HepG2 (cell line): ENCODE measurements at regions not wholly inside any gene's neighbourhood (a gene's known extent, or its start where the extent isn't known, plus 50 kb on each side); places are given as distances from the start of the nearest gene placed in this dataset.

Source experiments
- ARNT2 ChIP-seq: sonication (generic); formaldehyde crosslinking; IDR thresholded peaks from 2 replicates; pipeline ENCODE4 v1.8.0; 2022; ENCODE audit warnings: mild to moderate bottlenecking, low read depth, missing genetic modification reagents, moderate library complexity
- DRAP1 ChIP-seq: IDR thresholded peaks from 2 replicates; pipeline ENCODE4 v1.6.1; 2016; ENCODE audit warnings: missing genetic modification reagents, missing compliant biosample characterization
- EEA1 ChIP-seq: sonication (generic); formaldehyde crosslinking; IDR thresholded peaks from 2 replicates; pipeline ENCODE4 v1.5.1; 2020; ENCODE audit warnings: mild to moderate bottlenecking, missing genetic modification reagents, borderline replicate concordance
- FOXP1 ChIP-seq, 2 experiments: fragments of 450-650 bp in 1 of 2; IDR thresholded peaks; 2 replicates each; pipeline ENCODE4 v1.6.1; 2017 to 2018; ENCODE audit warnings: antibody characterized with exemption in 1 of 2
- HMGXB4 ChIP-seq, 2 experiments: sonication (generic) in 1 of 2; formaldehyde crosslinking in 1 of 2; IDR thresholded peaks; 2 replicates each; pipeline versions ENCODE4 v1.4.0 to v1.6.1; 2018 to 2020; ENCODE audit warnings: missing genetic modification reagents in 2 of 2, borderline replicate concordance in 1 of 2, low read depth in 1 of 2, mild to moderate bottlenecking in 1 of 2, missing biosample characterization in 1 of 2
- MXD4 ChIP-seq: IDR thresholded peaks from 2 replicates; pipeline ENCODE4 v1.6.1; 2016; ENCODE audit warnings: mild to moderate bottlenecking, missing biosample characterization, missing genetic modification reagents
- PHF21A ChIP-seq: sonication (generic); formaldehyde crosslinking; IDR thresholded peaks from 2 replicates; pipeline ENCODE4 v1.5.0; 2020; ENCODE audit warnings: mild to moderate bottlenecking, missing genetic modification reagents
- REL ChIP-seq: sonication (generic); formaldehyde crosslinking; conservative IDR thresholded peaks from 2 replicates; pipeline ENCODE4 v1.8.0; 2022; ENCODE audit warnings: mild to moderate bottlenecking, missing genetic modification reagents, moderate library complexity
- TCF7L2 ChIP-seq: IDR thresholded peaks from 2 replicates; pipeline ENCODE4 v1.6.1; 2011; ENCODE audit warnings: mild to moderate bottlenecking, low read depth, low read length, moderate library complexity
- ZMYM3 ChIP-seq: sonication (generic); formaldehyde crosslinking; IDR thresholded peaks from 2 replicates; pipeline ENCODE4 v1.5.1; 2020; ENCODE audit warnings: mild to moderate bottlenecking, missing genetic modification reagents
- ZNF20 ChIP-seq: sonication (generic); formaldehyde crosslinking; IDR thresholded peaks from 2 replicates; pipeline ENCODE4 v1.4.0; 2020; ENCODE audit warnings: mild to moderate bottlenecking, moderate library complexity, missing genetic modification reagents

- TF ChIP-seq TCF7L2 (no peak), PHF21A (CRISPR knock-in tag) (no peak), ZMYM3 (CRISPR knock-in tag) (no peak), ARNT2 (CRISPR knock-in tag) (no peak), DRAP1 (CRISPR knock-in tag) (no peak), MXD4 (CRISPR knock-in tag) (no peak), ZNF20 (CRISPR knock-in tag) (no peak), EEA1 (CRISPR knock-in tag) (no peak), FOXP1 (IDR thresholded peaks at IDR 0.05) (no peak), FOXP1 (CRISPR knock-in tag; IDR thresholded peaks at IDR 0.05) (no peak), HMGXB4 (CRISPR knock-in tag; IDR thresholded peaks at IDR 0.05; ENCODE audit: borderline replicate concordance in 1 of 2, low read depth in 1 of 2) (no peak), REL (CRISPR knock-in tag) (no peak)
Measured at GRCh38 chr5:180439911-180440769, 54.0 kb upstream of the CNOT6 start (continued).
